Fibroblast of lung (primary cell): ENCODE measurements at regions not wholly inside any gene's neighbourhood (a gene's known extent, or its start where the extent isn't known, plus 50 kb on each side); places are given as distances from the start of the nearest gene placed in this dataset.

Experiments
- CTCF ChIP-seq, 2 donors: IDR thresholded peaks in 1 of 2; conservative IDR thresholded peaks in 1 of 2; 1 replicate in 1 of 2; 2 replicates in 1 of 2; pipeline ENCODE4 v1.5.1; 2011 to 2012; ENCODE audit warnings: low read length in 2 of 2, control low read depth in 1 of 2, inconsistent platforms in 1 of 2, low read depth in 1 of 2, mild to moderate bottlenecking in 1 of 2
- EZH2 ChIP-seq: IDR thresholded peaks from 2 replicates; pipeline ENCODE4 v1.5.1; 2012; ENCODE audit warnings: low read length, control low read depth, mild to moderate bottlenecking; ENCODE audit errors: missing control alignments

- no peak for TF ChIP-seq EZH2
- TF ChIP-seq CTCF (conservative IDR thresholded peaks at IDR 0.05 in 1 of 2, IDR thresholded peaks at IDR 0.05 in 1 of 2; ENCODE audit: low read depth in 1 of 2, low read length in 2 of 2): no peak
Measured at GRCh38 chr22:22143448-22143847, 101.1 kb upstream of the VPREB1 start.
